ENCODE measurements at regions not wholly inside any gene's neighbourhood (a gene's known extent, or its start where the extent isn't known, plus 50 kb on each side); places are given as distances from the start of the nearest gene placed in this dataset.

- H3K4me3 Mint-ChIP-seq = no peak overlapping the region
- no peak overlapping the region for H3K27ac Mint-ChIP-seq
- CTCF ChIA-PET = no interaction called here
- Histone ChIP-seq H3K4me1 (ENCODE audit: insufficient read depth, low read length) (no peaks in the 10 kb centered on the region), H3K27me3 (ENCODE audit: control insufficient read depth in 1 of 2, insufficient read depth in 2 of 2, low read length in 2 of 2) (no peaks in the 10 kb centered on the region), H3K4me3 (ENCODE audit: low read length) (no peak overlapping the region), H3K9me3 (ENCODE audit: control insufficient read depth in 1 of 2, insufficient read depth in 1 of 2, low read length in 2 of 2) (no peaks in the 10 kb centered on the region), H3K27ac (ENCODE audit: low read depth in 1 of 2, low read length in 2 of 2) (no peak overlapping the region), H3K36me3 (ENCODE audit: insufficient read depth, low read length) (no peaks in the 10 kb centered on the region)
- TF ChIP-seq, protein P1, sequence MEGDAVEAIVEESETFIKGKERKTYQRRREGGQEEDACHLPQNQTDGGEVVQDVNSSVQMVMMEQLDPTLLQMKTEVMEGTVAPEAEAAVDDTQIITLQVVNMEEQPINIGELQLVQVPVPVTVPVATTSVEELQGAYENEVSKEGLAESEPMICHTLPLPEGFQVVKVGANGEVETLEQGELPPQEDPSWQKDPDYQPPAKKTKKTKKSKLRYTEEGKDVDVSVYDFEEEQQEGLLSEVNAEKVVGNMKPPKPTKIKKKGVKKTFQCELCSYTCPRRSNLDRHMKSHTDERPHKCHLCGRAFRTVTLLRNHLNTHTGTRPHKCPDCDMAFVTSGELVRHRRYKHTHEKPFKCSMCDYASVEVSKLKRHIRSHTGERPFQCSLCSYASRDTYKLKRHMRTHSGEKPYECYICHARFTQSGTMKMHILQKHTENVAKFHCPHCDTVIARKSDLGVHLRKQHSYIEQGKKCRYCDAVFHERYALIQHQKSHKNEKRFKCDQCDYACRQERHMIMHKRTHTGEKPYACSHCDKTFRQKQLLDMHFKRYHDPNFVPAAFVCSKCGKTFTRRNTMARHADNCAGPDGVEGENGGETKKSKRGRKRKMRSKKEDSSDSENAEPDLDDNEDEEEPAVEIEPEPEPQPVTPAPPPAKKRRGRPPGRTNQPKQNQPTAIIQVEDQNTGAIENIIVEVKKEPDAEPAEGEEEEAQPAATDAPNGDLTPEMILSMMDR (IDR thresholded peaks at IDR 0.05) = no peak
- DNase-seq (no peak), ATAC-seq (ENCODE audit: poor library complexity) (no peak)
- H3K27me3 Mint-ChIP-seq = peaks cover 23% of the 10 kb centered on the region
- H3K36me3 Mint-ChIP-seq (ENCODE audit: low read depth) = no peaks in the 10 kb centered on the region
- intact Hi-C loops (cut with DNase I, micrococcal nuclease) = no loop called here
- POLR2A ChIA-PET = no interaction called here
- no peaks in the 10 kb centered on the region for H3K9me3 Mint-ChIP-seq
- H3K4me1 Mint-ChIP-seq (ENCODE audit: low read depth) = no peaks in the 10 kb centered on the region
Observed at GRCh38 chr9:90485028-90485427, 157.6 kb downstream of the DIRAS2 start.

DNA sequence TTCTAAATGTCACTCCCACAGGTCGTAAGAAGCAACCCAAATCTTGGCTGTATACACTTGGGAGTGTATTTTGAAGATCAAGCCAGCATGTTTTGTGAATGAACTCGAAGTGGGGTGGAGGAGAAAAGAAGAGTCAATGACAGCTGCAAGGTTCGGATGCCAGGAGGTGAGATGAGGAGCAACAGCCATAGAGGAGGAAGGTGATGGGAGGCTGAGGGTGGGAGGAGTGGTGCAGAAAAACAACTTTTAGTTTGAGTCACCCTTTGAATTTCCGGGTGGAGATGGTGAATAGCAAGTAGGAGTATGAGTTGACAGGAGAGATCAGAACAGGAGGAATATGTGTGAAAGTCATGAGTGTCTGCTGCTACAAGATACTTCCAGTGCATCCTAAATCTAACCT, 153.6 kb downstream of the DIRAS2 start:
- intact Hi-C loops (cut with DNase I, micrococcal nuclease) = no loop called here
- Mint-ChIP-seq H3K9me3 (no peaks in the 10 kb centered on the region), H3K36me3 (ENCODE audit: low read depth) (no peaks in the 10 kb centered on the region), H3K4me1 (ENCODE audit: low read depth) (no peaks in the 10 kb centered on the region), H3K27ac (no peak overlapping the region), H3K27me3 (peaks cover 23% of the 10 kb centered on the region), H3K4me3 (no peak overlapping the region)
- ATAC-seq (ENCODE audit: poor library complexity) = no peak
- POLR2A ChIA-PET = no interaction called here
- Histone ChIP-seq H3K4me1 (ENCODE audit: insufficient read depth, low read length) (no peaks in the 10 kb centered on the region), H3K36me3 (ENCODE audit: insufficient read depth, low read length) (no peaks in the 10 kb centered on the region), H3K4me3 (ENCODE audit: low read length) (no peak overlapping the region), H3K27me3 (ENCODE audit: control insufficient read depth in 1 of 2, insufficient read depth in 2 of 2, low read length in 2 of 2) (peaks cover 0 to 4% of the 10 kb centered on the region in 2 experiments), H3K27ac (ENCODE audit: low read depth in 1 of 2, low read length in 2 of 2) (no peak overlapping the region), H3K9me3 (ENCODE audit: control insufficient read depth in 1 of 2, insufficient read depth in 1 of 2, low read length in 2 of 2) (no peaks in the 10 kb centered on the region)
- DNase-seq = no peak
- CTCF ChIA-PET = no interaction called here
- TF ChIP-seq, protein P1 (IDR thresholded peaks at IDR 0.05) = no peak

GRCh38 chr9:90499761-90500160, 142.9 kb downstream of the DIRAS2 start:
- TF ChIP-seq, protein P1 (IDR thresholded peaks at IDR 0.05) = no peak
- Histone ChIP-seq H3K36me3 (ENCODE audit: insufficient read depth, low read length) (no peaks in the 10 kb centered on the region), H3K4me3 (ENCODE audit: low read length) (no peak overlapping the region), H3K9me3 (ENCODE audit: control insufficient read depth in 1 of 2, insufficient read depth in 1 of 2, low read length in 2 of 2) (no peaks in the 10 kb centered on the region), H3K27me3 (ENCODE audit: control insufficient read depth in 1 of 2, insufficient read depth in 2 of 2, low read length in 2 of 2) (no peaks in the 10 kb centered on the region), H3K27ac (ENCODE audit: low read depth in 1 of 2, low read length in 2 of 2) (no peak overlapping the region), H3K4me1 (ENCODE audit: insufficient read depth, low read length) (no peaks in the 10 kb centered on the region)
- ATAC-seq (ENCODE audit: poor library complexity) (no peak), DNase-seq (no peak)
- H3K27ac Mint-ChIP-seq = no peak overlapping the region
- no peaks in the 10 kb centered on the region for H3K4me1 Mint-ChIP-seq (ENCODE audit: low read depth)
- POLR2A ChIA-PET = no interaction called here
- CTCF ChIA-PET = no interaction called here
- H3K27me3 Mint-ChIP-seq = no peaks in the 10 kb centered on the region
- intact Hi-C loops (cut with DNase I, micrococcal nuclease) = no loop called here
- no peaks in the 10 kb centered on the region for H3K36me3 Mint-ChIP-seq (ENCODE audit: low read depth)
- H3K4me3 Mint-ChIP-seq = no peak overlapping the region
- H3K9me3 Mint-ChIP-seq = no peaks in the 10 kb centered on the region

Data from CD4-positive, alpha-beta T cell (primary cell).